ENCODE measurements at regions not wholly inside any gene's neighbourhood (a gene's known extent, or its start where the extent isn't known, plus 50 kb on each side); places are given as distances from the start of the nearest gene placed in this dataset.

DNA sequence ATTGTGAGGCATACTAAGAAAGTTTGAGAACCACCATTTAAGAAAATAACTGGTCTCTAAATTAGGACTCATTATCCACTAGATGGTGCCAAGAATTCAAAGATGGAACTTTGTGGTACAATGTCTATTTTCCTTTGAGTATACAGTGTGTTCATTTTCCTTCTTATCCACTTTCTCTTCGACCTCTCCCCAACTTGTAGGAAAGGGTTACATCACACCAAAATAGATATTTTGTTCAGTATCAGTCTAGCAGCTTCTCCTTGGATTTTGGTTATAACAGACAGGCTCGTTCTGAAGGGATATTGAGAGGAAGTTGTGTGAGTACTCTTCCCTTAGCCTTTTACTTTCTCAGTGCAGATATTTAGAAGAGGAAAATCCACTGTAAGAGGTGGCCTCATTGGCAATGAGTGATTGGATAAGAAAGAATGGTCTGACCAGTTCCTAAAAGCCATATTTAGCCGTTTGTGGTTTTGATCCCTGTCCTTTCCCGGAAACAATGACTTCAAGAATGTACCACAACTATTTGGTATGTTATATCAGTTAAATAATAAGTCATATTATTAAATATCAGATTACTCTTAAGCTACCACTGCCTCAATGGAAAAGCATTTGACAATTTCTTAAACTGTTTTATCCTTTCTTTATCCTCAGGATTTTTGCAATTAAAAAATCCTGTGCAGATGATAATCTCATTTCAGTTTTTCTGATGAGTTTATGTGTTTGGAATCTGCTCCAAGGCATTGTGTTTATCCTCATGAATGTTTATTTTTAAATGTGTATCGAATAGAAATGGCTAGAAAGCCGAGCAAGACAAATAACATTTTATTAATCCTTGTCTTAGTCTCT, 69.0 kb upstream of the GRAMD2B start:
- DNase-seq: peak; percentile 55

DNA sequence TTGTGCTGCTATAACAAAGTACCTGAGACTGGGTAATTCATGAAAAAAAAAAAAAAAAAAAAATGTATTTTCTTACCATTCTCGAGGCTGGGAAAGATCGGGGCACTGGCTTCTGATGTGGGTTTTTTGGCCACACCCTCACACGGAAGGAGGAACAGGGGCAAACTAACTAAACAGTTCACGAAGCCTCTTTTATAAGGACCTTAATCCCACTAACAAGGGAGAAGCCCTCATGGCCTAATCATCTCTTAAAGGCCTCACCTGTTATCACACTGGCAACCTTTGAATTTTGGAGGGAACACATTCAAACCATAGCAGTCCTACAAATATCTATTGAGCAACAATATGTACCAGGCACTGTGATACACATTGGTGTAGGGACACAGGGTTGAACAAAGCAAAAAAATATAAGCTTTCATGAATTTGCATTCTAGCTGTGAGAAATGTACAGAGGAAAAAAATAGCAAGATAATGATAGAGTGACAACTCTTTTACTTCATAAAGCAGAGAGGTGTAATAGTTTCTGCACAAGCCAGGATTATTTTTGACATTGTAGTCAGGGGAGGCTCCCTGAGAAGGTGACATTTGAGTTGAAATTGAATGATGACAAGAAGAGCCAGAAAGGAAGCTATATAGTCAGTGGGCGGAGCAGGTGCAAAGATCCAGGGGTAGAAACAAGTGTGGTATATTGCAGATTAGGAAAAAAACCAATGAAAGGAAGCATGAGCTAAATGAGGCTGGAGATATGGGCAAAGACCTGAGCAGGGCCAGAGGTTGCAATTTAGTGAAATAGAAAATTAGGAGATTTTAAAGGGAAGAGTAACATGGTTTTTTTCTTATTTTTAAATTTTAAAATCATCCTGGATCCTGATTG, 68.1 kb upstream of the GRAMD2B start:
- no peak for DNase-seq

DNA sequence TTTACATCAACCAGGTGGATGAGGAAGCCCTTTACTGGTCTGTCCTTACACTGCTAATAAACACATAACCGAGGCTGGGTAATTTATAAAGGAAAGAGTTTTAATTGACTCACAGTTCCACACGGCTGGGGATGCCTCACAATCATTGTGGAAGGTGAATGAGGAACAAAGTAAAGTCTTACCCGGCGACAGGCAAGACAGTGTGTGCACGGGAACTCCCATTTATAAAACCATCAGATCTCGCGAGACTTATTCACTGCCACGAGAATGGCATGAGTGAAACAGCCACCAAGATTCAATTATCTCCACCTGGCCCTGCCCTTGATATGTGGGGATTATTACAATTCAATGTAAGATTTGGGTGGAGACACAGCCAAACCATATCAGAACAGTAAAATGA, 67.3 kb upstream of the GRAMD2B start:
- no peak for DNase-seq

DNA sequence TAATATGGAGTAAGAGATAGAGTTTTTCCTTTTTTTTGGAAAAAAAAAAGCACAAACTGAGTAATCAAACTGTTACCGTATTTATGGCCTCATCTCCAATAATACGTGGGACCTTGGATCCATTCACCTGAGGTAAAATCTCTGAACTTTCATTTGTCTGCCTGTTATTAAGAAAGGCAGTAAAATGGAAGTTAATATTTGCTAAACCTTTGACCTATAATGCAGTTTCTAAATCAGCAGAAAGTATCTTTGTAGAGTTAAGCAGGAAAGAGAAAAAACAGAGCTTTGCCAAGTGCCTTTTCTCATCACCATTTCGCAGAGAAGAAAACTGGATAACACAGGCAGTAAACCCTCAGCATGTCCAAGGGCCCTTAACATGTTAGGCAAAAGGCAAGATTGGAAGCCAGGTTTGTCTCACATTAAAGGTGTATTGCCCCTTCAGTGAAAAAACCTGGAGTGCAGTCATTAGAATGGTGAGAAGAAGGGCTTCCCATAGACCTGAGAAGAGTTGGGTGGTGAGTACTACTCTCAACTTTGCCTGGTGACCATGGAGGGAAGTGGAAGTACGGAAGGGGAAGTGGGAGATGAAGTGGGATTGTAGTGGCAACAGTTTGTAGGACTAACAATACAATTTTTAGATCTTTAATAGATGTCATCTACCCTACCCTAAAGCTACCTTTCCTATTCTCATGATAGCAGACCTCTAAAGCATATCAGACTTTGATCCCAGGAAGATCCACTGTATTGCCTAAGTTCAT, 65.4 kb upstream of the GRAMD2B start:
- no peak for DNase-seq

DNA sequence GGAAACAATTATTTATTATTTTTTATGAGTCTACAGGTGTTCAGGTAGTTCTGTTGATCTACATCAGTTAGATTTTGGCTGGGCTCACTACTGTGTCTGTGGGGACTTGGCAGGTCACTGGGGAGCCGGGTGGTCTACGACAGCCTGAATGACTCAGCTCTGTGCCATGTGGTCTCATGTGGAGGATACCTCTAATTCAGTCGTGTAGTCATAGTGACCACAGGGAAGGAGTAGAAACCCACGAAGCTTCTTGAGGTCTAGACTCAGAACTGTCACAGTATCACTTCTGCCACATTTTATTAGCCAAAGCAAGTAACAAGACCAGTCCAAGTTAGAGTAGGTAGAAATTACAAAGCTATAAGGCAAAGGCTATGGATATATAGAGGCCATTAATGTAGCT, 64.7 kb upstream of the GRAMD2B start:
- no peak for DNase-seq

DNA sequence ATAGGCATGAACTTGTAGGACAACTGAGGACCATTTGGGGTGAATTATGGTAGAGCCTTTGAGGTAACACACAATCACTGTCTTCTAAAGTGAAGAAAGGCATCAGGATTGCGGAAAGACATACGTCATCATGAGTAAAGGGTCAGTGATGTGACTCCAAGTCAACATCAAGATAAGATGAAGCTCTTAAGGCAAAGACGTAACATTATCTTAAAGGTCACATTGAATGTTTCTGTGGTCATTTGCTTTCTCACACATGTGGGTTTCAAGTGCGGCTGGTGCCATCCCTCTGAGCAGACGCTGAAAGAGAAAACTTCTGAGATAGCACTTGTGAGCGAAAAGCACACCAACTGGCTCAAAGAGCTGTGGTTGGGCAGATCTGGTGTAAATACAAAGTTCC, 63.3 kb upstream of the GRAMD2B start:
- no peak for DNase-seq

DNA sequence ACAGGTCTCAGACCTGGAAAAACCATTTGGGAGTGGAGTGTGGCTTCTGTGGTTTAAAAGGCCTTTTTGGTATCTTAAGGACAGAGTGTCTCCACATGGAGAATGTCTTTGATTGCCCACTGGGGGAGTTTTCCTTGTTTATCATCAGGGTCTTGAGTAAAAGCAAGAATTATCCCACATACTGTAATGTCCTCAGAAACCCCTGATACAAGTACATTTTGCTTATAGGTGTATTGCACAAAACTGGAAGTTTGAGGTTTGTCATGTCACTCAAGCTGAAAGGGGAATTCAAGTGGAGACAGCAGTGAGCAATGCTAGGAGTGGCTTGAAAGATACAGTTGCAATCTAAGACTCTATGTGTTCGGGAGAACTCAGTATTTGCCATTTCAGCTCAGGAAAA, 62.7 kb upstream of the GRAMD2B start:
- no peak for DNase-seq

DNA sequence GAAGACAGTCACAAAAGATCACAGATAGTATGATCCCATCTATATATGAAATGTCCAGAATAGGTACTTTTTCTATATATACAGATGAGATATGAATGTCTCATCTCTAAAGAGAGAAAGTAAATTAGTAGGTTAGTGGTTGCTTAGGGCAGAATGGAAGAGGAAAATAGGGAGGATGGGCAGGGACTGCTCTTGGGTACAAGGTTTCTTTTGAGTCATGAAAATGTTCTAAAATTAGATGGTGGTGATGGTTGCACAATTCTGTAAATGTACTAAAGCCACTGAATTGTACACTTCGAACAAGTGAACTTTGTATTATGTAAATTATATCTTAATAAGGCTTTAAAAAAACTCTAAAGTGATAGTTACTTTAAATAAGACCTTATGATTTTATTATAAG, 59.6 kb upstream of the GRAMD2B start:
- no peak for DNase-seq

DNA sequence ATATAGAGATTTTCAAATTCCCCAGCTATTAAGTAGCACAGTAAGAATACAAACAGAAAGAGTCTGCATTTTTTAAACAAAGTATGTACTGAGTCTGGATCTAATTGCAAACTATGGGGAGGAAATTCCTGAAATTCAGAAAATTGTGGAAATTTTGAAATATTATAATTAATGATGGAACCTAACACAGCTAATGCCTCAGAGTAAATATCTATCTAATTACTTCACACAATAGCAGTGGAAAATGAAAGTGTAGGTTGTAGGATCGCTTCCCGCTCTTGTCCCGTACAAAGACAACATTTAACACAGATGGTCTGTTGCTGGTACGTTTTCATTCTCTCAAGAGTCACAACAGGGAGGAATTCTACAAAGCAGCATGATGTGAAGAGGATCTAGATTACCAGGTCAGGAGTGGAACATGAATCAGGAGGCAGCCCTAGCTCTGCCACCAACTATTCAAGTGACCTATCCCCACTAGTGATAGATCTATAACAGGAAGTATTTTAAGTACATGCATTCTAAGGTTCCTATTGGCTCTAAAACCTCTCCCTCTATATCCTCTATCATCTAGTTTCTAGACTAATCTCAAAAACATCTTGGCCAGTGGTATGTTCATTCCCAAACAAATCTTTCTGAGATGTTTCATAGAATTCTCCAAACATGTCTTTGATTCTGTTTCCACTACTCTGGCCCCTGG, 58.9 kb upstream of the GRAMD2B start:
- no peak for DNase-seq

DNA sequence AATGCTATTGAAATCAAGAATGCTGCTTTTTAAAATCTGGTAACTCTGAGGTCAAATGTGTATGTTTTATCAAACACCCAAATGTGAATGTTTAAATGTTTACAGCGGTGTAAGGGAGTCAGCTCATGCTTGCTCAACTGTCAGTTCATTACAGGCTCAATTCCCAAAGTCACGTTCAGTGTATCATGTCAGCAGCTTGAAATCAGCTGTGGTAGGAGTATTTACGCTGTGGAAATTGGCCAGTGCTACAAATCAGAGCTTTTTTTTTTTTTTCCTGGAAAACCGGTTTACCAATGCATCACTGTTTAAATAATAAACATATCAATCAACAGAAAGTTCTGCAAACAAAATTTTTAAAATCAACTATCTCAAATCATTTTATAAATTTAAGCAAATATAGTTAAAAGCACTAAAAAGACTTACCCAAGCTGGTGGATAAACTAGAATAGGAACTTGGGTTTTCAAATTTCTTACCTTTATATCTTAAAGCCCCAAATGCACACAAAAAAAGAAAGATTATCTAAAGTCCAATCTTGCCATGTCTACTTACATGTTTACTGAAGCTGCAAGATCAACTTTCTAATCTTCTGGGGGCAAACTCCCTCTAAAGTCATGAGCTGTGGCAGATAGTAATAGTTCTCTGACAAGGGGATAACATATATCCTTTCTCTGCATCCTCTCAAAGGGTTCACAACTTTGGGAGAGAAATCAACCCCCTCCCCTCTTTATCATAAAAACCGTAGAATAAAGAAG, 57.6 kb upstream of the GRAMD2B start:
- DNase-seq: no peak

DNA sequence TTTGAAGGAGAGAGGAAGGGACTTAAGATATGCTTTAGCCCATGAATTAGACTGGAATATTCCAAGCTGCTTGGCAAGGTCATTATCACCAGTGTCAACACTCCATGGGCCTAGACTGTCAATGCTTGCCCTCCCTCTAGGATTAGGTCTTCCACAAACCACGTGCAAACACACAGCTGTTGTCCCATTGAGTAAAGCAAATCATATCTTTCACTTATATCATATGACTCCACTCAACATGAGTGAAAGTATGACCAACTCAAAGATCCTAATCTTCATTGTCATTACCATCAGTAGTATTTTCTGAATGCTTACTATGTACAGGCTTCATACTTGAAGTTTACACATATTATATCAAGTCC, 57.0 kb upstream of the GRAMD2B start:
- DNase-seq: no peak

DNA sequence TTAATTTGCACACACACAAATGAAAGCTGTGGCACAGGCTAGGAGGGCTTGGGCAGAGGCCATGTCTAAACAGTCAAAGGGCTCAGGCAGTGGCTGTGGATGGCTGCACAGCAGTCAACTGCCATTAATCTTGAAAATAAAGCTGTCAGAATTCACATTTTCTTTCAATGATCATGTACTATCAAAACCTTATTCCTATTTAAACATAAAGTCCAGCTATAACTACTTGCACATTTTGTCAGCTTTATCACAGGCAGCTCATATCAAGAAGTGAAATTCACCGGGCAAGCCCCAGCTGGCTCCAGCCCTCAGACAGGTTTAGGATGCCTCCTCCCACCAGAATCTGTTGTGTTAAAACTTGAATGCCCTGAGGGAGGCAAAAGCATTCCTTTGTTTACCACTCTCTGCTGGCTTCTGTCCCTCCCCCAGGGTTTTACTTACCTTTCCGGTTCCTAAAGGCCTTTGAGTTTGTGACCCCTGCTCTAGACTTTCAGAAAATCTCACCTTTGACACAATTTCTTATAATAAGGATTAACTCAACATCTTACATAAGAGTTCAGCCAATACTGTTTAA, 54.9 kb upstream of the GRAMD2B start:
- peak; percentile 60 for DNase-seq

DNA sequence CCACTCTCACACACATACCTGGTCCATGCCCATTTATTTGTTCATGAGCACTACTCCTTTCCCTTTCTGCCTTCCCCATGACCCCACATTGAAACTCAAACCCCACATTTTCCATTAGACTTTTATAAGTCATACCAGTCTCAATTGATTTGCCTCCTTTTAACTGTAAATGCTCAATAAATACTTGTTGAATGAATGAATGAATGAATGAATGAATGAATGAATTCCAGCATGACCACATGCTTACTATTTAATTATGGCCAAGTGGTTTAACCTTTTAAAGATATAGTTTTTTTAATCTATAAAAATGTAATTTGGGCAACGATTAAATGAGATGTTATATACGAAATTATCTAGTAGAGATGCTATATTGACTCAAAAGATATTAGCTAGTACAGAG, 54.1 kb upstream of the GRAMD2B start:
- no peak for DNase-seq

DNA sequence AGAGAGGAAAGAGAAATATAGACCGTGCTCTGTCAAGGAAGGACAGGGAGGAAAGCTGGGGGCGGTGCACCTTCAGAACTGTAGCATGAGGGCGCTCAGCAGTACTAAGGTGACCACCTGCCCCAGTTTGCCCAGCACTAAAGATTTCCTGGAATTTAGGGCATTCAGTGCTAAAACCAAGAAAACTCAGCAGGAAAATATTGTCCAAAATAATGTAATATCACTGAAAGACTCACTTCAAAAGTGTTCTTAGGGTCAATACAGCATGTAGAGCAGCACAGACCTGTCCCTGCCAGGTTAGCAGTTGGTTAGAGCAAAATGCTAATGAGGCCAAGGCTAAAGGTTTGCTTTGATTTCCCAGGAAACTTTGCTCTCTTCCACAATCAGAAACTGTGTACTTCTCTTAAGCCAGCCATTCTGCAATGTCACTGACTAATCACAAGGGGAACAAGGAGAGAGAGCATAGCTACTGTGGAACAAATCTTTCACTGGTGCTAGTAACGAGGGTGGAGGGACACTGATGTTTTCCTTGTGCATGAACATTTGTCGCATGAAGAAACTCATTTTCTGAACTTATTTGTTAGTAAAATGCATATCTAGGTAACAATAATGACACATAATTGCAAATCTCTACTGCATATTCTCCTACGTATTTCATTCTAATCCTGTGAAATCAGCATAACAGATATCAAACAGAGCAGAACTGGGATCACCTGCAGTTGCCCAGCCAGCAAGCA, 53.0 kb upstream of the GRAMD2B start:
- peak; percentile 34 for DNase-seq

DNA sequence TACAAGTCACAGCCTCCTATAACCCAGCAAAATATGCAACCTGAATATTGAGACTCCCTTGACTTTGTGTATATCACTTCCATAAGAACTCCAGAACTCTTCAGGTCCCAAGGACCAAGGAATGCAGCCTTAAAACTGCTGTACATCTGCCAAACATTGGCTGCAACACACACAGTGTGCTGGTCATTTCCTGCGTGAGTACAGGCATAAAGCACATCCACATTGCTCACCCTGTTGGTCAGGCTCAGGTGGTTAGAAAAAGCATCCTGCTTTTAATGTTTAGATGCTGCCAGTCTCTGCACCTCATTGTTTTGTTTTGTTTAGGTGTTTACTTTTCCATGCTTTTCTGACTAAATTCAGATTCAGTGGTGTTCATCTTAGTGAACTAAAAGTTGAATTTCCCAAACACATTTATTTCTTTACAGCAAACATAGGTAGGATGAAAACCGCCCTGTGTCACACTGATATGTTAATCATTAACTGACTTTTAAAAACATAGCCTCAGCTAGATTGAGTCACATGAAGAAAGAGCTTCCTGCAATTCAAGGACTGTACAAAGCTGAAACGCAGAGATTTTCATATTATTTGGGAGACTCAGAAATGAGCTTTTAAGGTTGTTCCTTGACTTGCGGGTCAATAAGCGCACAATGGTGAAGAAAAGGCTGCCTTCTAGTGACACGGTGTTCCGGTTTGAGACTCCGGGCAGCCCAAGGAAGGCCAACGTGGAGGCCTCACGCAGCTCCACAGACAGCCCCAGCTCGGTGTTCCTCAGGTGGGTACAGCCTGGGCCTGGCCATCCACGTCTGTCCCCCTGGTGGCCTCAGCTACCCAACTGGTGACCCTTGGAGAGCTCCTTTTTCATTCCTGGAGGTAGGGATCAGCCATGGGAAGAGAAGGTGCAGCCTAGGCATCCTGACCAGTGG, 52.2 kb upstream of the GRAMD2B start:
- peak; percentile 66 for DNase-seq

DNA sequence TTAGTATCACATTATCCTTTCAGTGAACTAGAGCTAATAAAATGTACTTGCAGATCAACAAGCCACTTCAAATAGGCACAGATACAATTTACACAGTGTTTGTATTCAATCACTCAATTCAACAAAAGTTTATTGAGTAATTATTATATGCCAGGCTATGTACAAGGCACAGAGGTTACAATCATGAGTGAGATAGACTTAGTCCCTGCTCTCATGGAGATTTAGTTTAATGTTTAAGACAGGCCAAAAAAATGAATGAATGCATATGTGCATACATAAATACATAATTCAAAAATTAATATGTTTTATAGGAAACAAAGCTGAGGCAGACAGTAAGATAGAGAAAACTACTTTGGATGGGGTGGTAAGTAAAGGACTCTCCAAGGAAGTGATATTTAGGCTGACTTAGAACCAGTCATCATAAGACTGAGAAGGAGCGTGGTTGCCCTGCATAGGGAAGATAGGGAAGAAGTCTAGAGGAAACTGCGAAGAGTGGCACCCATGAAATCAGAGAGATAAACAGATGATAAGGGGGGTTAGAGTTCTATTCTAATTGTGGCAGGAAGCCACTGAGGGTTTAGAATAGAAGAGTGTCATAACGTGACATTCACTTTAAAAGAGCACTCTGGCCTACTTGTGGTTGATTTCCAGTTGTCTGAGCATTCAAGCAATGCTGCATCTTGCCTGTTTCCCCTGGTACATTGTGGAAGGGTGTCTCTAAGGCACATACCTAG, 49.7 kb upstream of the GRAMD2B start:
- no peak for DNase-seq

Measured in right kidney (tissue), 1 donor.